Activated T-helper 9 cell treated with anti-CD3 and anti-CD28 coated beads, Interleukin-2, amount 50 U/mL, for 16 hours (primary cell): ENCODE measurements at regions not wholly inside any gene's neighbourhood (a gene's known extent, or its start where the extent isn't known, plus 50 kb on each side); places are given as distances from the start of the nearest gene placed in this dataset.

ENCODE experiments used
- DNase-seq: peaks from one replicate; pipeline ENCODE4 v3.0.0-alpha.2; 2020; ENCODE audit warnings: low read depth

GRCh38 chr1:5659606-5660005 is 332.6 kb downstream of the NPHP4 start:
- DNase-seq, result no peak

- no peak for DNase-seq
Observed at GRCh38 chr1:5658340-5659316, 333.6 kb downstream of the NPHP4 start.

GRCh38 chr1:5651964-5652821 is 340.0 kb downstream of the NPHP4 start:
- no peak for DNase-seq

GRCh38 chr1:5651473-5651872 is 340.8 kb downstream of the NPHP4 start:
- no peak for DNase-seq

GRCh38 chr1:5651027-5651410 is 341.2 kb downstream of the NPHP4 start:
- DNase-seq, result no peak

GRCh38 chr1:5650283-5651026 is 341.8 kb downstream of the NPHP4 start:
- DNase-seq, result no peak

GRCh38 chr1:5649795-5650194 is 342.4 kb downstream of the NPHP4 start:
- no peak for DNase-seq

GRCh38 chr1:5649166-5649551 is 343.1 kb downstream of the NPHP4 start:
- no peak for DNase-seq

GRCh38 chr1:5648410-5649165 is 343.6 kb downstream of the NPHP4 start:
- no peak for DNase-seq

- no peak for DNase-seq
Observed at GRCh38 chr1:5647234-5647633, 345.0 kb downstream of the NPHP4 start.

GRCh38 chr1:5646486-5647149 is 345.6 kb downstream of the NPHP4 start:
- DNase-seq, result no peak

- DNase-seq, result no peak
Observed at GRCh38 chr1:5645929-5646328, 346.3 kb downstream of the NPHP4 start.

- no peak for DNase-seq
Observed at GRCh38 chr1:5645135-5645399, 347.2 kb downstream of the NPHP4 start.

GRCh38 chr1:5644281-5645134 is 347.7 kb downstream of the NPHP4 start:
- DNase-seq, result no peak

- no peak for DNase-seq
Observed at GRCh38 chr1:5643360-5644107, 348.7 kb downstream of the NPHP4 start.

GRCh38 chr1:5640845-5641244 is 351.4 kb downstream of the NPHP4 start:
- no peak for DNase-seq

- DNase-seq, result no peak
Observed at GRCh38 chr1:5639106-5639722, 353.0 kb downstream of the NPHP4 start.

- no peak for DNase-seq
Observed at GRCh38 chr1:5638582-5638981, 353.6 kb downstream of the NPHP4 start.

GRCh38 chr1:5637171-5637570 is 355.1 kb downstream of the NPHP4 start:
- no peak for DNase-seq
